NB4 (cell line): ENCODE measurements at regions not wholly inside any gene's neighbourhood (a gene's known extent, or its start where the extent isn't known, plus 50 kb on each side); places are given as distances from the start of the nearest gene placed in this dataset.

Experiments used
- CTCF ChIP-seq: IDR thresholded peaks from one replicate; pipeline ENCODE4 v1.5.1; 2012; ENCODE audit warnings: low read depth, low read length
- MYC ChIP-seq: IDR thresholded peaks from 2 replicates; pipeline ENCODE4 v1.6.1; 2011; ENCODE audit warnings: low read depth, low read length
- POLR2A ChIP-seq: IDR thresholded peaks from 2 replicates; pipeline ENCODE4 v1.6.1; 2011; ENCODE audit warnings: mild to moderate bottlenecking; ENCODE audit not compliant: insufficient read length; ENCODE audit errors: extremely low read depth

GRCh38 chr6:134510920-134511319 lies 193.0 kb upstream of the SGK1 start:
- TF ChIP-seq CTCF (no peak), POLR2A (no peak), MYC (no peak)
